ENCODE measurements at regions not wholly inside any gene's neighbourhood (a gene's known extent, or its start where the extent isn't known, plus 50 kb on each side); places are given as distances from the start of the nearest gene placed in this dataset.

DNA sequence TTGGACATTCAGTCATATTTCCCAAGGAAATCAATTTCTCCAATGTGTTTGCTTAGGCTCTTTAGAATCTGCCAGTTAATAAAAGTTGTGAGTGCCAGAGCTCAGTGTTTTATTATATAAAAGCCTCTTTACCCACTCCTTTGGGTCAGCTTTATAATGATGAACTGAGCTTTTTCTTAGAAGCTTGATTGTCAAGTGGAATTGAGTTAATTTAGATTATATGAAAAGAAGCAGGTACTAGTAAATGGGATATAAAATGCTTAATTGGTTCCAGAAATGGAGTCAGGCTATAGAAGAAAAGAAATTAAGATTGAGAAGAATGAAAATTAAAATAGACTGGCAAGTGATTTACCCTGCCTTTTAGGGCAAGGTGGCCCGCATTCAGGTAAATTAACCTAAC lies 363.2 kb downstream of the SLITRK6 start:
- H3K27me3 Mint-ChIP-seq (ENCODE audit: low read depth): no peaks in the 10 kb centered on the region
- CTCF ChIA-PET: no interaction called here

More for the DNA sequence above, 363.2 kb downstream of the SLITRK6 start:
- Mint-ChIP-seq H3K9me3 (no peaks in the 10 kb centered on the region), H3K4me1 (peaks cover 6% of the 10 kb centered on the region), H3K4me3 (no peak overlapping the region), H3K27ac (no peak overlapping the region), H3K36me3 (no peaks in the 10 kb centered on the region)
- DNase-seq (ENCODE audit: low spot score): no peak
- TF ChIP-seq ARID4B (CRISPR knock-in tag; IDR thresholded peaks at IDR 0.05; ENCODE audit: borderline replicate concordance) (no peak), PRRX2 (CRISPR knock-in tag; IDR thresholded peaks at IDR 0.05) (no peak), MXD4 (CRISPR knock-in tag; IDR thresholded peaks at IDR 0.05; ENCODE audit: borderline replicate concordance) (no peak), TEAD4 (CRISPR knock-in tag; IDR thresholded peaks at IDR 0.05) (no peak), FOXJ3 (CRISPR knock-in tag; IDR thresholded peaks at IDR 0.05; ENCODE audit: borderline replicate concordance) (no peak), ELF4 (CRISPR knock-in tag; IDR thresholded peaks at IDR 0.05; ENCODE audit: low read depth) (no peak), ATF1 (CRISPR knock-in tag; IDR thresholded peaks at IDR 0.05) (no peak), NR3C1 (CRISPR knock-in tag; conservative IDR thresholded peaks at IDR 0.05; ENCODE audit: low read depth) (no peak)
- TF ChIP-seq, protein P1, sequence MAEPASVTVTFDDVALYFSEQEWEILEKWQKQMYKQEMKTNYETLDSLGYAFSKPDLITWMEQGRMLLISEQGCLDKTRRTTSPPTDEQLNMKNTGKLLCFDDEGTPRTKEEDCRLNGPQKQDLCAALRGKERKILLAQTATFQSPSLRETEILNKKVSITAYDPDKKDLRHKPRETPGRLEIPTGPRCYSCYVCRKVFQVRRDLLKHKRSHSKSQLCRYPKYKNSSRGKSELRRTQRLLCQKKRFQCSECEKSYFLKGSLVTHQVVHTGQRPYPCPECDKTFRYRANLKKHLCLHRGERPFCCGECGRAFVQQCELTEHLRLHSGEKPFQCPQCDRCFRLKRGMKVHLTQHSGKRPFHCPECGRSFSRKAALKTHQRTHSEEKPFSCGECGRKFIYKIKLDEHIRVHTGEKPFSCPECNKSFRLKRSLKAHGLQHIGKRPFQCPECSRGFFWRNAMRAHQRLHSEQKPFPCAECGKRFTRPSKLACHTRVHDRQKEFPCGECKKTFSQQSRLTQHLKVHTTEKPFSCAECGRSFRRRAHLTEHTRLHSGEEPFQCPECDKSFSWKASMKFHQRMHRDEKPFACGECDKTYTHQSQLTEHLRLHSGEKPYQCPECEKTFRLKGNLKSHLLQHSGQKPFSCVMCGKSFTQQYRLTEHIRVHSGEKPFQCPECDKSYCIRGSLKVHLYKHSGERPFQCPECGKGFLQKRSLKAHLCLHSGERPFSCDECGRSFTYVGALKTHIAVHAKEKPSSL (CRISPR knock-in tag; conservative IDR thresholded peaks at IDR 0.05): no peak
- TF ChIP-seq, protein P2, sequence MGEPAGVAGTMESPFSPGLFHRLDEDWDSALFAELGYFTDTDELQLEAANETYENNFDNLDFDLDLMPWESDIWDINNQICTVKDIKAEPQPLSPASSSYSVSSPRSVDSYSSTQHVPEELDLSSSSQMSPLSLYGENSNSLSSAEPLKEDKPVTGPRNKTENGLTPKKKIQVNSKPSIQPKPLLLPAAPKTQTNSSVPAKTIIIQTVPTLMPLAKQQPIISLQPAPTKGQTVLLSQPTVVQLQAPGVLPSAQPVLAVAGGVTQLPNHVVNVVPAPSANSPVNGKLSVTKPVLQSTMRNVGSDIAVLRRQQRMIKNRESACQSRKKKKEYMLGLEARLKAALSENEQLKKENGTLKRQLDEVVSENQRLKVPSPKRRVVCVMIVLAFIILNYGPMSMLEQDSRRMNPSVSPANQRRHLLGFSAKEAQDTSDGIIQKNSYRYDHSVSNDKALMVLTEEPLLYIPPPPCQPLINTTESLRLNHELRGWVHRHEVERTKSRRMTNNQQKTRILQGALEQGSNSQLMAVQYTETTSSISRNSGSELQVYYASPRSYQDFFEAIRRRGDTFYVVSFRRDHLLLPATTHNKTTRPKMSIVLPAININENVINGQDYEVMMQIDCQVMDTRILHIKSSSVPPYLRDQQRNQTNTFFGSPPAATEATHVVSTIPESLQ (CRISPR knock-in tag; IDR thresholded peaks at IDR 0.05): no peak
- TF ChIP-seq, protein P3, sequence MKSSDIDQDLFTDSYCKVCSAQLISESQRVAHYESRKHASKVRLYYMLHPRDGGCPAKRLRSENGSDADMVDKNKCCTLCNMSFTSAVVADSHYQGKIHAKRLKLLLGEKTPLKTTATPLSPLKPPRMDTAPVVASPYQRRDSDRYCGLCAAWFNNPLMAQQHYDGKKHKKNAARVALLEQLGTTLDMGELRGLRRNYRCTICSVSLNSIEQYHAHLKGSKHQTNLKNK (CRISPR knock-in tag; IDR thresholded peaks at IDR 0.05): no peak
- TF ChIP-seq, protein P4, sequence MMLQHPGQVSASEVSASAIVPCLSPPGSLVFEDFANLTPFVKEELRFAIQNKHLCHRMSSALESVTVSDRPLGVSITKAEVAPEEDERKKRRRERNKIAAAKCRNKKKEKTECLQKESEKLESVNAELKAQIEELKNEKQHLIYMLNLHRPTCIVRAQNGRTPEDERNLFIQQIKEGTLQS (CRISPR knock-in tag; conservative IDR thresholded peaks at IDR 0.05): no peak
- TF ChIP-seq, protein P5, sequence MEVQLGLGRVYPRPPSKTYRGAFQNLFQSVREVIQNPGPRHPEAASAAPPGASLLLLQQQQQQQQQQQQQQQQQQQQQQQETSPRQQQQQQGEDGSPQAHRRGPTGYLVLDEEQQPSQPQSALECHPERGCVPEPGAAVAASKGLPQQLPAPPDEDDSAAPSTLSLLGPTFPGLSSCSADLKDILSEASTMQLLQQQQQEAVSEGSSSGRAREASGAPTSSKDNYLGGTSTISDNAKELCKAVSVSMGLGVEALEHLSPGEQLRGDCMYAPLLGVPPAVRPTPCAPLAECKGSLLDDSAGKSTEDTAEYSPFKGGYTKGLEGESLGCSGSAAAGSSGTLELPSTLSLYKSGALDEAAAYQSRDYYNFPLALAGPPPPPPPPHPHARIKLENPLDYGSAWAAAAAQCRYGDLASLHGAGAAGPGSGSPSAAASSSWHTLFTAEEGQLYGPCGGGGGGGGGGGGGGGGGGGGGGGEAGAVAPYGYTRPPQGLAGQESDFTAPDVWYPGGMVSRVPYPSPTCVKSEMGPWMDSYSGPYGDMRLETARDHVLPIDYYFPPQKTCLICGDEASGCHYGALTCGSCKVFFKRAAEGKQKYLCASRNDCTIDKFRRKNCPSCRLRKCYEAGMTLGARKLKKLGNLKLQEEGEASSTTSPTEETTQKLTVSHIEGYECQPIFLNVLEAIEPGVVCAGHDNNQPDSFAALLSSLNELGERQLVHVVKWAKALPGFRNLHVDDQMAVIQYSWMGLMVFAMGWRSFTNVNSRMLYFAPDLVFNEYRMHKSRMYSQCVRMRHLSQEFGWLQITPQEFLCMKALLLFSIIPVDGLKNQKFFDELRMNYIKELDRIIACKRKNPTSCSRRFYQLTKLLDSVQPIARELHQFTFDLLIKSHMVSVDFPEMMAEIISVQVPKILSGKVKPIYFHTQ (CRISPR knock-in tag; IDR thresholded peaks at IDR 0.05): no peak
- TF ChIP-seq, protein P6, sequence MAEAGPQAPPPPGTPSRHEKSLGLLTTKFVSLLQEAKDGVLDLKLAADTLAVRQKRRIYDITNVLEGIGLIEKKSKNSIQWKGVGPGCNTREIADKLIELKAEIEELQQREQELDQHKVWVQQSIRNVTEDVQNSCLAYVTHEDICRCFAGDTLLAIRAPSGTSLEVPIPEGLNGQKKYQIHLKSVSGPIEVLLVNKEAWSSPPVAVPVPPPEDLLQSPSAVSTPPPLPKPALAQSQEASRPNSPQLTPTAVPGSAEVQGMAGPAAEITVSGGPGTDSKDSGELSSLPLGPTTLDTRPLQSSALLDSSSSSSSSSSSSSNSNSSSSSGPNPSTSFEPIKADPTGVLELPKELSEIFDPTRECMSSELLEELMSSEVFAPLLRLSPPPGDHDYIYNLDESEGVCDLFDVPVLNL (CRISPR knock-in tag; IDR thresholded peaks at IDR 0.05; ENCODE audit: borderline replicate concordance, low read depth): no peak
- TF ChIP-seq, protein P7, sequence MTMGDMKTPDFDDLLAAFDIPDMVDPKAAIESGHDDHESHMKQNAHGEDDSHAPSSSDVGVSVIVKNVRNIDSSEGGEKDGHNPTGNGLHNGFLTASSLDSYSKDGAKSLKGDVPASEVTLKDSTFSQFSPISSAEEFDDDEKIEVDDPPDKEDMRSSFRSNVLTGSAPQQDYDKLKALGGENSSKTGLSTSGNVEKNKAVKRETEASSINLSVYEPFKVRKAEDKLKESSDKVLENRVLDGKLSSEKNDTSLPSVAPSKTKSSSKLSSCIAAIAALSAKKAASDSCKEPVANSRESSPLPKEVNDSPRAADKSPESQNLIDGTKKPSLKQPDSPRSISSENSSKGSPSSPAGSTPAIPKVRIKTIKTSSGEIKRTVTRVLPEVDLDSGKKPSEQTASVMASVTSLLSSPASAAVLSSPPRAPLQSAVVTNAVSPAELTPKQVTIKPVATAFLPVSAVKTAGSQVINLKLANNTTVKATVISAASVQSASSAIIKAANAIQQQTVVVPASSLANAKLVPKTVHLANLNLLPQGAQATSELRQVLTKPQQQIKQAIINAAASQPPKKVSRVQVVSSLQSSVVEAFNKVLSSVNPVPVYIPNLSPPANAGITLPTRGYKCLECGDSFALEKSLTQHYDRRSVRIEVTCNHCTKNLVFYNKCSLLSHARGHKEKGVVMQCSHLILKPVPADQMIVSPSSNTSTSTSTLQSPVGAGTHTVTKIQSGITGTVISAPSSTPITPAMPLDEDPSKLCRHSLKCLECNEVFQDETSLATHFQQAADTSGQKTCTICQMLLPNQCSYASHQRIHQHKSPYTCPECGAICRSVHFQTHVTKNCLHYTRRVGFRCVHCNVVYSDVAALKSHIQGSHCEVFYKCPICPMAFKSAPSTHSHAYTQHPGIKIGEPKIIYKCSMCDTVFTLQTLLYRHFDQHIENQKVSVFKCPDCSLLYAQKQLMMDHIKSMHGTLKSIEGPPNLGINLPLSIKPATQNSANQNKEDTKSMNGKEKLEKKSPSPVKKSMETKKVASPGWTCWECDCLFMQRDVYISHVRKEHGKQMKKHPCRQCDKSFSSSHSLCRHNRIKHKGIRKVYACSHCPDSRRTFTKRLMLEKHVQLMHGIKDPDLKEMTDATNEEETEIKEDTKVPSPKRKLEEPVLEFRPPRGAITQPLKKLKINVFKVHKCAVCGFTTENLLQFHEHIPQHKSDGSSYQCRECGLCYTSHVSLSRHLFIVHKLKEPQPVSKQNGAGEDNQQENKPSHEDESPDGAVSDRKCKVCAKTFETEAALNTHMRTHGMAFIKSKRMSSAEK (CRISPR knock-in tag; IDR thresholded peaks at IDR 0.05; ENCODE audit: borderline replicate concordance): no peak
- ATAC-seq: no peak
- POLR2A ChIA-PET: no interaction called here
